GM19468 (cell line): ENCODE measurements at regions not wholly inside any gene's neighbourhood (a gene's known extent, or its start where the extent isn't known, plus 50 kb on each side); places are given as distances from the start of the nearest gene placed in this dataset.
"Not testable (repeated sequence)": the region's sequence is repeated elsewhere in the genome, so short reads cannot be mapped to it uniquely, and the experiment has no call there.

ENCODE experiments used
- ATAC-seq: cut with Tn5 transposase; IDR thresholded peaks from one replicate; pipeline ENCODE4 v1.9.1; 2021; ENCODE audit warnings: mild to moderate bottlenecking, moderate library complexity, moderate number of reproducible peaks; ENCODE audit not compliant: unreplicated experiment; ENCODE audit errors: extremely low read depth

DNA sequence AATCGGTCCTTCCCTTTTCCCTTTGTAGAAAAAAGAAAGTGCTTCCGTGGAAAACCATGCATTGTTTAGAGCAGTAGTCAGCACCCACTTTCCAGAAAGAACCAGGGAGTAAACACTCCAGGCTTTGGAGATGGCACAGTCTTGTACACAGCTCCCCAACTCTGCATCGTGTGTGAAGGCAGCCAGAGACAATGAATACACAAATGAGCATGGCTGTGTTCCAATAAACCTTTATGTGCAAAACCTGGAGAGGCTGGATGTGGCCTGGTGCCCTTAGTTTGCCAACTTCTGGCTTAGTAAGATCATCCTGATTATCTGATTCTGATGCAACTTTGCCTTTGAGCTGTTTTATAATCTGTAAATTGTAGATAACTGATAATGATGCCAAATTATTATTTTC lies 463.4 kb upstream of the TMEM132C start:
- ATAC-seq = no peak

DNA sequence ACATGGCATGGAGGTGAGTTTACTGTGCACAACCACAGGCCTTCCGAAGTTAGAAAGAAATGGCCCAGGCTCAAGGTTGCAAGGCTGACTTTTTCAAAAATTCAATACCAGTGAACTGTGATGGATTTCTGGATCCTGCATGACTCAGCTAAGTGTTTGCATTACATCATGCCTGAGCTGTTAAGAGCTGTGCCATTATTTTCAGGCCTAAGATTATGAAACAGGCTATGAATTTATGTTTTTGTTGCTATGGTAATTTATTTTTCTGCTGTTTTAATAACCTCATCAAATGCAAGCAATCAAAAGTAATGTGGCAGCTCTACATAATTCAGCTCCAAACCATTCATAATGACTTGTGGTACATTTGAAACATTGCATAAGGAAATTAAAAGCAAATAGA lies 457.7 kb upstream of the TMEM132C start:
- ATAC-seq = no peak

DNA sequence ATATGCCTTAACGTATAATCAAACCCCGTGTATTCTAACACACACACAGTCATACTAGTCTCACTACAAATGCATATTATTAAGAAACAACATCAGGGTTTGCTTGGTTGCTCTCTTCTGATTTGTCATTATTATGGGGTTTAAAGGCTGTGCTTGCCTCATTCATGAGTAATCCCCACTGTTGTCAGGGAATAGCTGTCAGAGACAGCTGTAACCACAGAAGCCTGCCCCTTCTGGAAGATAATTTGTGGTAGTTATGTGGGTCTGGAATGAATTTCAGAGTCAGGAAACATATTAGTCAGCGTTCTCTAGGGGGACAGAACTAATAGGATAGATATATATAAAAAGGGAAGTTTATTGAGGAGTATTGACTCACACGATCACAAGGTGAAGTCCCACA lies 456.9 kb upstream of the TMEM132C start:
- ATAC-seq = no peak

DNA sequence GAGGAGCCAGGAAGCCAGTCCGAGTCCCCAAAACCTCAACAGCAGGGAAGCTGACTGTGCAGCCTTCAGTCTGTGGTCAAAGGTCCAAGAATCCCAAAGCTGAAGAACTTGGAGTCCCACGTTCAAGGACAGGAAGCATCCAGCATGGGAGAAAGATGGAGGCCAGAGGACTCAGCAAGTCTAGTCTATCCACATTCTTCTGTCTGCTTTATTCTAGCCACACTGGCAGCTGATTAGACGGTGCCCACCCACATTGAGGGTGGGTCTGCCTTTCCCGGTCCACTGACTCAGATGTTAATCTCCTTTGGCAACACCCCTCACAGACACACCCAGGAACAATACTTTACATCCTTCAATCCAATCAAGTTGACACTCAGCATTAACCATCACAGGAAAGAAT lies 456.5 kb upstream of the TMEM132C start:
- not testable (repeated sequence) for ATAC-seq

DNA sequence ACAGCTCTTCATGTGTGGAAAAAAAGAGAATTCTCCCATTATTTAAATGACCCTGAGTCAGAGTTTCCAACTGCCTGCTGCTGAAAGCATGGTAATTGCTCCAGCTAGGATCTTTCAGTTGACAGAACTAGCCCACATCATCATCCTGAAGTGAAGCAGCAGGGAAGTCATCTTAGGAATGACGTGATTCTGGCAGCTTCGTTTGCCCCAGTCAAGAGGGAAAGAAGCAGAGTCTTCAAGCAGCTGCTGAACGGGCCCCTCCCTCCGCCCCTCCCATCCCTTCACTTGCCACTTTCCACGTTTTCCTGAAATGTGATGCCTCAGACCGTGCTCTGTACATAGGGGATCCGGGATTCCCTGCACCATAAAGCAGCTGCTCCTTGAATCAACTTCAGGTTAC lies 455.0 kb upstream of the TMEM132C start:
- ATAC-seq = no peak

DNA sequence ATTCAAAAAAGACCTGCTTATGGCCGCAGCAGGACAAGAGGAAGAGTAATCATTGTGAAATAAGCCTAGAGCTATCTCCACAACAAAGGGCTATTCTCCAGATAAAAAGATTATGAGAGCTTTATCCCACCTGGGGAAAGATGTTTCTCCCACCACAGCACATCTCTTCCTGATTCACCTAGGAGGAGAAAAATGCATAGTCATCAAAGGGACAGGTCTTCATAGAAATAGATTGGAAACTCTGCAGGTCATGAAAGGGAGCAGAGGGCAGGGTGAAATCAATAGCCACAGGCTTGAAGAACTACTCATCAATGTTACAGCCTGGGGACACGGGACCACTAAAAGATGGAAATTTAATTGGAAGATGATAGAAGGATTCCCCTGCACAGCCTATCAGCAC lies 453.8 kb upstream of the TMEM132C start:
- no peak for ATAC-seq

DNA sequence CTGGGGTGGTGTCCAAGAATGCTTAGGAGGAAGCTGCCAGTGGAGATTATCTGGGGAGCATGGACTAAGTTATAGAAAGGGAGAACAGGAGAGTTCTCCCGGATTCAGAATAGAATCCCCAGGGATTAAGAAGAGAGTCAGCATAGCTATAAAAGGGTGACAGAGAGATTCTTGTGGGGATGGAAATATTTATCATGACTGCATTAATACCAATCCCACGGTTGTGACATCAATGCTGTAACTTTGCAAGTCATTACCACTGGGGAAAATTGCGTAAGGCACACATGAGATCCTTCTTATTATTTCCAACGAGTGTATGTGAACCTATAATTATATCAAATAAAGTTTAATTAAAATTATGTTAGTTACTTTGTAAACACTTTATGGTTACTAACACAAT lies 447.9 kb upstream of the TMEM132C start:
- ATAC-seq = no peak

DNA sequence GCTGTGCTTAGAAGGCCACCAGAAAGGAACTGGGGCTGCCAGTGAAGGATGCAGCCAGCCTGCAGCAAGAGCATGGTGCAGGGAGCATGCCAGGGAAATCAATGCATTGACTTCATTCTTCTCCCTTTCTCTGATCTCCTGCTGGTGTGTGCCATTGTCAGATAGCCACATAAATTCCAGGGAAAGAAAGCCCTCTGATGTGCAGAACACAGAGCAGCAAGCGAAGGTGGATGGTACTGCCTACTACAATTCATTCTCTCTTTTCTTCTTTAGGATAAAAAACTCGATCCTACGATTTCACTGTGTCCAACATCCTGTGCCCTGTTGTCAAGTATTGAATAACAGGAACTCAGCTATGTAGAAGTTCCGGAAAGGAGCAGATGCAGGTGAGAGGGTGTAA lies 446.7 kb upstream of the TMEM132C start:
- ATAC-seq = no peak

DNA sequence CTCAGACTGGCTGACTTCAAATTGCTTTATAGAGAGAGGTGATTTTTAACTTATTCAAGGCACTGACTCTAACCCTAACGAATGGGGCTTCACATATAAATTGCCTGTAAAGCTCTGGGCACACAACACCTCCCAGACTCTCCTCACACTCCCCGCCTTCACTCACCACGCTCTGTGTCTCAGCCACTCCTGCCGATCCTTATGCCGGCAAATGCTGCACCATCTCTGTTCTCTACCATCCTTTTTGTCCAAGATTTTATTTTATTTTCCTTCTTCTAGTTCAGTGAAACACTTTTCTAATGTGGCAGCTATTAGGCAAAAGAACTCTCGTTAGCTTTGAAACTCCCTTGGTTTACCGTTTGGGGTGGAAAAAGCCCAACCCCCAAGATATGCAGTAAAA lies 446.1 kb upstream of the TMEM132C start:
- no peak for ATAC-seq

DNA sequence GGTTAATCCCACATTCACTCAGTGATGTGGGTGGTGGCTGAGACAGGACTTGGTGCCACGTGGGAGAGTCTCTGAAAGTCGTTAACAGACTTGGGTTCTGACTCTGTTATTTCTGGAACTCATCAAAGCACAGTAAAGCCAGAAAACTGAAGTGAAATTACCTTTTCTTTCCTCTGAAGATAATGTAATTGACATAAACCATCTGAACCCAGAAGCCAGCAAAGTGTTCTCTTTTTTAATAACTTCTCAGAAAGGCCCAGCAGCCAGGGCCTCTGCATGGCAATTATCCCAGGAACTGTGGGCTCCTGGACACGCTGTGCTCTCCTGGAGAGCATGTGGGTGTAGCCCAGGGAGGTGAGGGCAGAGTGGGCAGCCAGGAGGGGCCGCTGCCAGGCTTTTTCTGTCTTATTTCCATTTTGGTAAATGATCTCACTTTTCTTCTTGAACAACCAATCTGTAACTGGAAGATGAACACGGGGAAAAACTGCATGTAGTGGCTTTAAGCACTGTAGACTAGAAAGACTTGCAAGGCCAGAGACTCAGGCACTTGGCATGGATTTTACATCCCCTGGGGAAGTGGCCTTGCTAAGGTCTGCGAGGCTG lies 444.1 kb upstream of the TMEM132C start:
- ATAC-seq = no peak

DNA sequence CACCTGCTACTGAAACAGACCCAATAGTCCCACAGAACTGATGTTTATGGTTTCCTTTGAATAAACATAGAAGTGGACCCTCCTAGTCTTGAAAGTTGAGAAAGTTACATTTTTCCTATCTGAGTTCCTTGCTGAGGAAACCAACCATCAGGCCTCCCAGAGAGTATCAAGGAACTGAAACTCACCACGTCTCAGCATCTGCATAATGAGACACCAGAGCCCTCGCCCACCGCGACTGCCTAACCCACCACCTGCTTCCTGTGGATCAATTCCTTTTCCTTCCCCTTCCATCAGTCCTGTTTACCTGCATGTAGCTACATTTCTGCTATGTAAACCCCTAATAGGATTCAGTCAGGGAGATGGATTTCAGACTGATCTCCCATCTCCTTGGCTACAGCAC lies 443.2 kb upstream of the TMEM132C start:
- no peak for ATAC-seq

DNA sequence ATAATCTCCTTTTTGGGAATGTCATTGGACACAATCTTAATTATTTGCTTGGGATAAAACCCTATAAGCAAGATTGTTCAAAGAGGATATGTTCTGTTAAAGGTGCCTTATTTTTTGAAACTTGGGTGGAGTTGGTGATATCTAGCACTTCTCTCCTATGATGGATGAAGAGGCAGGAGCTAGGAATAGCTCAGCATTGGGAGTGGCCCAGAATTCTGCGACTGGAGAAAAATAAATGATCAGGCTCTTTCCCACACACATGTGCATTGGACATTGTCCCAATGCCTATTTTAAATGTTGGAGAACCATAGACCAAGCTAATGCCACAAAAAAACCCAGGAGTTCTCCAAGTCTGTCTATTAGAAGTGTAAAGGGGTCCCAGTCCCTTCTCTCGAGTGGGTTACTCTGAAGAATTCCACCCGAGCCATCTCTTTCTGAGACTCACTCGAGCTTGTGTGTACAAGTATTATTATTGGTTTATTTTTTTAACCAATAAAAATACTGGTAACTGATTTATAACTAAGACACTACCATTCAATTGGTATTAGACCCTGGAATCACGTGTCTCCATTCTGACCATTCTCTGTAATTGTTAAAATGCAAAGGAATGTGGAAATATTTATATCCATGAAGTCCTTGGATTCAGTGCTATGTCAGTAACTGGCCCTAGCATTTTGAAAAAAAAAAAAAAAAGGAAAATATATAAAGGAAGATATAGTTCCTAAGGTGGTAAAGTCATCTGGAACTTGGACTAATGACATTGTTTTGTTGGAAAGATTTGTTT lies 437.5 kb upstream of the TMEM132C start:
- ATAC-seq = no peak

DNA sequence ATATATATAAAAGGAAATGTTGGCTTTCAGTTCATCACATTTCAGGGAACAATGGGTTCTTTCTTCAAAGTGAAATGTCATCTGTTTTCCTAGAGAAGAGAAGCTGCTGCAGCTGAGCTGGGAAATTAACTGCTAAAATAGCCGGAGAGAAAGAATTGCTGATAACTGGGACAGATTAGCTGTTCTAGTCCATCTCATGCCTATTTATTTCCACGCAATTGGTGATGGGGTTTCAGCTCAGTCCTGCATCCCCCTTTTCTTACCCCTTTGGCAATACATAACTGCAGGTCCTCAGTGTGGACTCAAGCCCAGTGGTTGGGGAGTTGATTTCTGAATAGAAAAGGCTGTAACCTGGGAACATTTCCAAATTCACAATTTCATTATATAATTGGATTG lies 436.9 kb upstream of the TMEM132C start:
- ATAC-seq = no peak

DNA sequence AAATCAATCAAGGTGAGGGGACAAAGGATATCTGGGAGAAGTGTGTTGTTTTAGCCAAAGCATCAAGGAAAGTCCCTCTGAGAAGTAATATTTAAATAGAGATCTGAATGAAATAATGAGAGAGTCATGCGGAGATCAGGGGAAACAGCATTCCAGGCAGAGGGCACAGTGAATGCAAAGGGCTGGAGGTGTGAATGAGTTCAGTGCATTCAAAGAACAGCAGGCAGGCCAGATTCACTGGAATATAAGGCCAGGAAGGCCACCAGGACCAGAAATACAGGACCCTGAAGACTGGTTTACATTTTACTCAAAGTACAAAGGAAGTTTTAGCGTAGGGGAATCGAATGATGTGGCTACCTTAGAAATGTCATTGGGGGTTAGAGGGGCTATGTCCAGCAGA lies 436.2 kb upstream of the TMEM132C start:
- ATAC-seq = no peak

DNA sequence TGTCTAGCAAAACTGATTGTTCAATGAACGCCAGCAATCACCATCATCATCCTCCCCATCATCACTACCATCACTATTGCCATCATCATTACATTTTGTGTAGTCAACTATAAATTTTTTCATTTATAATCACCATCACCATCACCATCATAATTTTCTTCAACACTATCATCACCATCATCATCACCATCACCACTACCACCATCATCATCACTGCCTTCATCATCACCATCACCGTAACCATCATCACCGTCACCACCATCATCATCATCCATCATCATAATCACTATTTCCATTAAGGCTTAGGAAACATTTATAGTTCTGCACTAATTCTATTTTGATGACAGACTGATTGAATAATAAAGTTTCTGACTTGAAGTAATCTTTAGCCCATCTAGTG lies 434.8 kb upstream of the TMEM132C start:
- ATAC-seq = no peak

DNA sequence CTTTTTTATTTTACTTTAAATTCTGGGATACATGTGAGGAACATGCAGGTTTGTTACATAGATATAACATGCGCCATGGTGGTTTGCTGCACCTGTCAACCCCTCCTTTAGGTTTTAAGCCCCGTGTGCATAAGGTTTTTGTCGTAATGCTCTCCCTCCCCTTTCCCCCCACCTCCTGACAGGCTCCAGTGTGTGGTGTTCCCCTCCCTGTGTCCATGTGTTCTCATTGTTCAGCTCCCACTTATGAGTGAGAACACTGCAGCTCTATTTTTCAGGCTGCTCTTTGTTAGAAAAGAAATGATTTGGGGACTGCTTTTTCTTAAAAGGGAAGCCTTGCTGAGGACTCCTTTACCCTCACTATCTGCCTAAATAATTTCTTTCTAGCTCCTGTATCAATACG lies 430.2 kb upstream of the TMEM132C start:
- not testable (repeated sequence) for ATAC-seq

DNA sequence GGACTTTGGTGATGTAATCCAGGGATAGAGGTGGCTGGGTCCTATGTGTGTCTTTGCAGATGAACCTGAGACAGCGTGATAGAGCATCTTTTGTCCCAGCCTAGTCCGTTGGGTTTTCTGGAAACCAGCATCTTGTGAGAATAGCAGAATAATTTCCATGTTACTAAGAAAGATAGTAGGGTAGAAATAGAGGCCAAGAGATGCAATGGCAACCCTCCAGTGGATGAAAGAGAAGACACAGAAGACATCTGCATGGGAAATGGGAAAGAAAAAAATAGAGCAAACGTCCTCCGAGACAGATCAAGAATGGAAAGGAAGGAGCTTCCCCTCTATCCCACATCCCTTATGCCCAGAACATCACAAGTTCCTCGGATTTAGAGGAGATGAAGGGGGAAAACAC lies 409.3 kb upstream of the TMEM132C start:
- ATAC-seq = no peak

DNA sequence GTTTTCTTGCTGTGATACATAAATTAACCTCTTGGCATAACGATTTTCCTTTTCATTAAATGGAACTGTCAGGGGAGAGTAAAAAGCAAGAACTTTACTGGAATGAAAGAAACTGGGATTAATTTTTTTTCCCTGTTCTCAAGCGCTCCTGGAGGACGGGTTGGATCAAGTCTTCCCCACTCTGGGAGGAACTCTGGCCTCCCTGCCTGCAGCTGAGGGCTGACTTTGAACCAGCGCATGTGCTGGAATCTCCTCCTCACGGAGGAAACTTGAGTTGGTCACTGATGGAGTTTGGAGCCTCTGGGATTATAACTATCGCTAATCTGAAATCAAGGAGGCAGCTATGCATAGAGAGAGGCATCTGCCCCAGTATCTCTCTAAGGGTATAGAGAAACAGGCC lies 406.4 kb upstream of the TMEM132C start:
- no peak for ATAC-seq

DNA sequence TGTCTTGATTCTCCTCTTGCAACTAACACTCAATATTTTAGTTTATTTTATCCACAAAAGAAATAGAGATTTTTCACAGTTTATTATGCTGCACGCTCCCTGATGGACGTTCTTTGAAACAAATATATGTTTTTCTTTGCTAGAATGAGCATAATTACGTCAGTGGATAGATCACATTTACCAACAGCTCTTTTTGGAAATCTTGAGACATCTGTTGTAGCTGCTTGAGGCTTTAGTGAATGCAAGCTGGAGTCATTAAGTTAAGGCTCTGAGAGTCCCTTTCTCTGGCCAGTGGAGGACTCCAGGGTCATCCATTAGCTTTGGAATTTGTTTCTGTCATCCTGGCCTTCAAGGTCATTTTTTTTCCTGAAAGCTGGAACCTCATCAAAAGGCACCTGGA lies 405.6 kb upstream of the TMEM132C start:
- no peak for ATAC-seq

DNA sequence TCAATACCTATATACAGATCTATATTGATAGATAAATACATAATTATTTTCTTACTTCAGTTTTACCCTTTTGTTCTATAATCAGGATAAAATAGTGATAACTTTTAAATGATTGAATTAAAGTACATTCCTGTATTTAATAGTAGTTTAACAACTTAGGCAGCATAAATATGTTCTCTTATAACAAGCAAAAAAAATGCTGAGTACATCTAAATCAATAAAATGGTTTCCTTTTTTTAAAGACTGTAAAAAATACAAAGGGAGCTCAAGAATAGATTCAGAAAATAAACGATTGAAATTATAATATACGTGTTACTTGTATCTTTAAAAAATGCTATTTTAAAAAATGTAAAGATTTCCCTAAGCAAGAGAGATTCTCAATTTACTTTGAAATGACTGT lies 393.7 kb upstream of the TMEM132C start:
- no peak for ATAC-seq

DNA sequence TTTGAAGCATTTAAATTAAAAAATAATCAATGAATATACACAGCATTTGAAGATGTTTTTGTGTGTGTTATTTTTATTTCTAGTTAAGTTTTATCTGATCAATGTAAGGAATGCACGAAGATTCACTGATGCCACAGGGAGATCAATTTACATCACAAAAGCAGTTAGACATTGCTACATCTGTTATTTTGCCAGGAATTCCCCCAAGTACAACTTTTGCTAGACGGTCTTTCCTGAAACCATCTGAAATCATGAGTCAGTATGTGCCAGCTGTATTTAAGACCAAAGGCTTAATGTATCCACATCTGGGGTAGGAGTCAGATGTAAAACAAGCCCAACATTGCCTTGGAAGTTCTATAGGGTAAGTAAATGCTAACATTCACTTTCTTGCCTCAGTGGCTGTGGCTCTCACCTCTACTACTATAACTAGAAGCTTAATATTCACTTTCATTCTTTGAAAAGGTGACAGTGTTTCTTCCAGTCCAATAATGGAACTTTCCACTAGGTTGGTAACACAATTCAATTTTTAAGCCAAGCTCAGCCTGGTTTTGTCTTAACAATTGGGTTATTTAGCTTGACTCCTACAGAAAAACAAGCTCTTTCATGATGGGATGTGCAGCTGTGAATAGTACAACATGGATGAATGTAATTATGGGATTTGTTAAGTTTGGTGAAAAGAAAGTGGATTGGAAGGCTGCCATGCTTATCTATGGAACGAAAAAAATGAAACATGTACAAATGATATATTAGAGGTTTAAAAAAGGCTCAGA lies 385.4 kb upstream of the TMEM132C start:
- ATAC-seq = no peak
